NCI-H524 (cell line): ENCODE measurements at regions not wholly inside any gene's neighbourhood (a gene's known extent, or its start where the extent isn't known, plus 50 kb on each side); places are given as distances from the start of the nearest gene placed in this dataset.
A peak's percentile ranks its signal among the peaks of the same experiment; 100 is the strongest.
"Not testable (repeated sequence)": the region's sequence is repeated elsewhere in the genome, so short reads cannot be mapped to it uniquely, and the experiment has no call there.

Experiments
- DNase-seq, 2 experiments: peaks; one replicate each; lab custom pipeline; 2025; lab: John Stamatoyannopoulos, UW

DNA sequence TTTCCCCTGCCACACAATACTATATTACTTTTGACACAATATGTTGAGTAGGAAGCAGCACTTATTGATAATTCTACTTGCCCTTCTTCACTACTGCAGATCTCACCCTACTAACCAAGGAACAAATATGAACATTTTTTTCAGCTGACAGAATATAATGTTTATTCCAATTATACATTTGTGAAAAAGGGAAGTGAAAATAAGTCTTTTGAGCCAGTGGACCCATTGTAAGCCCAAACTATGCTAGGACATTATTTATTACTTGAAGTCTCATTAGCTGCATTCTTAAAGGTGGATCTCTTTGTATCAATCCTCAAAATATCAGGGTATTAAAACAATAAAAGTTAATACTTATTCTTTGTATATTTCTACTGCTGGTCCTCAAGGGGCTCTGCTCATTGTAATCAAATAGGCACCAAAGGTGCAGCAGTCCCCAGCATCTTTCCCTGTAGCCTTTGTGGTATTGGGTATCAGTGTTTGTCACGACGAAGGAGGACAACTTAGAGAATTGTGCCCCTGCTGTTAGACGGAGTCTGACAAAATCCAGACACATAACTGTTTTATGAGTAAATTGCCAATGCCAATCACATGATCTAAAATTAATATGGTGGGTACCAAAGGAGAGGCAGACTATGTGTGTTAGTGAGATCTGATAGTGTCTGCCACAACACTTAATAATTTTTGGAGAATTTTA is 453.5 kb upstream of the CDH9 start:
- DNase-seq, result no peak

DNA sequence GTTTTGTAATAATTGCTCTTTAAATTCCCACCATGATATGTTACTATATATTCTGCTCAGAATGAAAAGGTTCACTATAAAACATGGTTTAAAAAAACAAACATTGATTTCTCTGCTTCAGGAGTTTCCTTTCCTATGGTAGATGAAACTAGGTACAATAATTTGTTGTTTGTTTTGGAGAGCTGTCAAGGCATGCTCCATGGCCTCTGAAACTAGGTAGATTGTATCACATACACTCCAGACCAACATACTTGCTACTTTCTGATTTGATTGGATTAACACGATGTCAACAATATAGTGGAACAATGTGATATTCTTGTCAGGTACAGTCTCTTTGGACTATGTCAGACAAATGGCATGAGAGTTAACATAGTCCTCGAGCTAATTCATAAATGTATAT is 452.7 kb upstream of the CDH9 start:
- DNase-seq, result no peak

DNA sequence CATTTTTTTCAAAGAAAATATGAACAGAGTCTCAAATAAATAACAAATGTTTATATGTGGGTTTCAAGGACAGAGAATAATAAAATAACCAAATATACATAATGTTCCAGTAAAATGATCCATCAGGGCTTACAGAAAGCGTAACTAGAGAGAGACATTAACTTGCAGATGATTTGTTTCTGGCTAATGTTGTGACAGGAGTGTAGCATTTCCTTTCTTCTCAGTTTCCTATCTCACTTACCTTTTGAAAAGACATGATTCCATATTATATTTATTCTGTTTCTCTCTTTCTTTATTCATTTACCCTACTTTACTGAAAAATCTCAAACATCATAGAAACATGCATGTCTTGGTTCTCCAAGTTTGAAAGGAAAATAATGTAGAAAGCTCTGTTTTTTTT is 451.3 kb upstream of the CDH9 start:
- no peak for DNase-seq

DNA sequence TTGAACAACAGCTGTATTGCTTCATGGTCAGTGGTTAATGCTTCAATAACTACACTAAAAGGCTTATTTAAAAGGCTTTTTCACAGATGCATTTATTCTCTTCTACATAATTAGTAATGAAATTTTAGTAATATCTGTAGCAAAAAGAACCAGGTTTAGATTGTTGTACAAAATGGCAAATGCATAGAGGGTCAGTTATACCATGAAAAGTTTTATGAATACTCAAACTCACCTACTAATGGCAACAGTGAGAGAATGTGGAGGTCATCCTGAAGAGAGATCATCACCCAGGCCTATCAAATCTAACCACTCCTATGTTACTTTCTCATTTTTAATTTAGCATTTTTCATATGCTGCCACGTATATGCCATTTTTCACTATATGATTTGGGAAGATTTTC is 444.3 kb upstream of the CDH9 start:
- DNase-seq, result no peak

DNA sequence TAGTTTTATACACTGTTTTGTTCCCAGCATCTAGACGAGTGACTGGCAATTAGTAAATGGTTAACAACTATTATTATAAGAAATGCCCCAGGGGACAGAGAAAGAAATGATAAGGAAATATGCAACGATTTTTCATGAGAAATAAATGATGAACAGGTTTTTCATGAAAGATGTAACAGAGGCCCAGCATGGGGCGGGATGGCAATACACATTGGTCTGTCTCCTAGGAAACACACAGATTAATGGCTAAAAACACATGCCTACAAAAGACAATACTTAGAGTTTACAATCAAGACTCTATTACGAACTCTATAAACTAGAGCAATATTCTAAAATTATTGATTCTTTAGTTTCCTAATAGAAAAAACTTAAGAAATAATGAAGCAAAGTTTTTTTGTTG is 441.5 kb upstream of the CDH9 start:
- no peak for DNase-seq

DNA sequence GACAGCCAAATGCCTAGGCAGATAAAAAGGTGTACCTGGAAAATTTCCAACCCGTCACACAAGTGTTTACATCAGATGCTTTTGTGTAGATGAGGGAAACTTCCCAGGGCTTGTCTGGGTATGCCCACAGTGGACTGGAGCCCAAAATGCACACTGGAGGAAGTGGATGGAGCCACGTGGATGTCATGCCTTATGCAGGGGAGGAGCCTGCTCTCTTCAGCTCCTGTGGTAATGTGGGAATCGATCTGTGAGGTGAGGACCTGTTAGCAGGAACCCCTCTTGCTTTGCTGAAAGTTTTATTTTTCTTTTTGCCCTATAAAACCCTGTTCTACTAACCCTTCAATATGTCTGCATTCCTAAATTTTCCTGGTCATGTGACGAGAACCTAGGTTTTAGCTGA is 439.2 kb upstream of the CDH9 start:
- DNase-seq, result no peak

DNA sequence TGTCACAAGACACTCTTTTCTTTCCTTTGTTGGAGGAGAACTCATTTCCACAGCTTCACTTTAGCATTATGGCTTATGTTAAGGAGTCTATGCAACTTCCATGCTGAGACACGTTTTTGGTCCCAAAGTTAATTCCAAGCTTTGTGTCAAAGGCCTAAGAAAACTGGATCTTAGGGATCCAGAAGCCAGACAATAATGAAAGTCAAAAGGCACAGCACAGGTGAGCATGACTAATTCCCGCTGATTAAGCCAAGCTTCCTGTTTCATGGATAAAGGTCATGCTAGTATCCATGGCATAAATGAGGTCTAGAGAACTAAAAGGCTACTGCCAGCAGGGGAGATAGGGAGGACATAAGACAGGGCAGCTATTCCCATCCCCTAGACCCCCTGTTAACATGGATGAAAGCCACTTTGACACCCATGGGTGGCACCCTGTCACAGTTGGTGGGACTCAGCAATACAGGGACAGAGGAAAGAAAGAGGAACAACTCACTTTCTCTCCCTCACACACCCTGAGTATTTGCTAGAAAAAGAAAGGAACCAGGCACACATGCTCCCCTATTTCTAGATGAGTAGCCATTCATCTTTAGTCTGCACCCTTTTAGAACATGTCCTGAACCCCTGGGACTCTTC is 438.1 kb upstream of the CDH9 start:
- no peak for DNase-seq

DNA sequence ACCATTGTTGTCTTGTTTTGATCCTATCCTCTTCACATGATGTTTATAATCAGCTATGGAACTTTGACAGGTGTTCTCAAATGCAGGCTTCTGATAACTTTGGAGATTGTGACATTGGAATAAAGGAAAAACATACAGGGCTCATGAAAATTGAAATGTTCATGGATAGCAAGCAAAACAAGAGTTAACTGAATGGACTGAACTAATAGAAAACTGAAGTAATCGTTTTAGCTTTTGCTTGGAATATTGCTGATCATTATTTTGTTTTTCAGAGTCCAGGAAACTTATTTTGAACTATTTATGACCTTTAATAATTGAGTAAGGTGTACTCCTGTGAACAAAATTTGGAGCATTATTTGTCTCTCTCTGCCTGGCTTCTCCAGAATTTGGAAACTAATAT is 436.7 kb upstream of the CDH9 start:
- DNase-seq, result no peak

DNA sequence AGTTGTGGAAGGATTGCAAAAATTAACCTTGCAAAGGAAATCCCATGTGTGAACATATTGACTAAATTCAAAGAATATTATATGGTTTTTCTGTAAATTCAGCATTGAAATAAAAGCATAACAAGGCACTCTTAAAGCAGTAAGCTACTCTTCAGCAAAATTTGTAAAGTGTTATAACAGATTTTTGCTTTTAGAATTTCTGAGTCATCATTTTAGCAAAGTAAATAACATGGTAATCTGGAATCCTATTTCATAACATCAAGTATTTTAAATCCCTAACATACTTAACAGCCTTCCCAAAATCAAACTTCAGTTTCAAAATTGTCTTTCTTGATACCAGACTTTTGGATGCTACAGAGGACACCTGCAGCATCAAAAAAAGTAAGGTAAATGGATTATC is 436.0 kb upstream of the CDH9 start:
- no peak for DNase-seq

DNA sequence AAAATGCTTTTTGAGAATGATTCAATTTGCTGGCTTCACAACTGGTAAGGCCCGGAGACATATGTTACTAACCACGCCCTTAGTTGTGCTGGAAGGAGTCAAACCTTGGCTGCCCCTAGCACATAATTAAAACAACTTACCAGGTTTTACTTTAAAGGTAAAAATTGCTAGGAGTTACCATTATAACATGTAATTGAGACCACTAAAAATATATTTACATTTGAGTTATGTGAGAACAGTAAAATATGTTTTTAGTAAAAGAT is 435.6 kb upstream of the CDH9 start:
- DNase-seq, result no peak

DNA sequence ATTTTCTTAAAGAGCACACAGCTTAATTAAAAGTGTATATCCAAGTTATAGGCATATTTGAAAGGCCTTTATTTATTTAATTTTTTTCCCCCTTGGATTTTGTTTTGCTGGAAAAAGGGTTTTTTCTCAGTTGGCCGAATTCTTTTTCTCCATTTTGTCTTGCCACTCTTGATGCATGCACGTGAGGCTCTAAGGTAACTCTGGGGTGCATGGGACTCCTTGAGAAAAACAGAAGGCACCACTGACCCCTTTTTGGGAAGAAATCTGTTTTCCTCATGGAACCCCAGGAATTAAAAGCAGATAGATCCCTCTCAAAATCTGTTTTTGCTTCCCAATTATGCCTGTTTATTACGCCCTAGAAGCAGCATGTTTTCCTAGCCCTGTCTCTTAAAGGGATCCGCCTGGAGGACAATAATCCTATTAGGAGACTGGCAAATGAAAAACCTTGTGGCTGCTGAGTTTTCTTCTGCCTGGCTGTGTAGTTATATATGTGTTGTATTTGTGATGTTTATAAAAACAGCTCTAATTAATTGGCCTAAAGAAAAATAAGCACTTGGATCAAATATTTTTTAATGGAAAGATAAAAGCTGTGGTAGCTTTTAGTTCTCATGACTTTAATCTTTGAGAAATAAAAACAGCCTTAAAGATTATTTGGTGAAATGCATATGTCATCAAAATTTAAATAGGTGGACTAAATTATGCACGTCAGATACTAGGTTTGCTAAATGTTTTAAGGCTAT is 435.1 kb upstream of the CDH9 start:
- DNase-seq, result no peak

DNA sequence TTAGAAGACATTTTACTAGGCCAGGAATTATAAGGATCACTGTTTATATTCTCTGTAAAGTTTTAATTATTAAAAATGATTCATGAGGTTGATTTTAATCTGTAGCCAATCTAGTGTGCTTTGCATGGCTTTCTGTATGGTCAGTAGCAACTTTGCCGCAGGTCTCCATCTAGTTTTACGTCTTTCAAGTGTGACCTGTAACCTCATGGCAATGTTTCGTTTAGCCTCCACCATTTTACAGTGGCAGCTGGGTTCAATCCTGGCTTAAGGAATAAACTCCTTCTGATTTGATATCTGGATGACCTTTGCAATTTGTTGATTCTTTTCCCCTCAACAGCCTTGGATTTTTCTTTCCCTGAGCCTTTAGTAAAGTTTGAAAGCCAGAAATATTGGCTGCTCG is 434.5 kb upstream of the CDH9 start:
- DNase-seq, result no peak

DNA sequence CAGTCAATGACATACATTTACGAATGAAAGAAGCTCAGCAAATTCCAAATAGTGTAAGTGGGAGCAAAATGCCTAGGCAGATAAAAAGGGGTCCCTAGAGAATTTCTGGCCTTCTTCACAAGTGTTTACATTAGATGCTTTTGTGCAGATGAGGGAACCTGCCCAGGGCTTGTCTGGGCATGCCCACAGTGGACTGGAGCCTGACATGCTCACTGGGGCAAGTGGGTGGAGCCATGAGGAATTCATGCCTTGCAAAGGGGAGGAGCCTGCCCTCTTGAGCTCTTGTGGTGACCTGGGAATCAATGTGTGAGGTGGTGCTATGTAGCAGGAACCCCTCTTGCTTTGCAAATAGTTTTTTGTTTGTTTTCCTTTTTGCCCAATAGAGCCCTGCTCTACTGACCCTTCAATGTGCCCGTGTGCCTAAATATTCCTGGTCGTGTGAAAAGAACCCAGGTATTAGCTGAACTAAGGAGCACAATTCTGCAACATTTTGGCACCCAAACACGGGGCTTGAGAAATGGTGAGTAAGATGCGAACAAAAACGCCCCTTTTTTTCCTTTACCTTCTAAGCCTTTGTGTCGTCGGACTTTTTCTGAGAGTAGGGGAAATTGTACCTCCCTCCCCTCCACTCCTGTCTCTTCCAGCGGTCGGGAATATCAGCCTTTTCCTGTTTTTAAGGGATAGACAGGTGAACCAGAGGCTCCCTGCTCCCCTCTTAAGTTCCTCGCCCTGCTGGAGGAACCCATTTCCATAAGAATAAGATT is 433.8 kb upstream of the CDH9 start:
- DNase-seq, result peak in 1 of 2 experiments; percentile 21

DNA sequence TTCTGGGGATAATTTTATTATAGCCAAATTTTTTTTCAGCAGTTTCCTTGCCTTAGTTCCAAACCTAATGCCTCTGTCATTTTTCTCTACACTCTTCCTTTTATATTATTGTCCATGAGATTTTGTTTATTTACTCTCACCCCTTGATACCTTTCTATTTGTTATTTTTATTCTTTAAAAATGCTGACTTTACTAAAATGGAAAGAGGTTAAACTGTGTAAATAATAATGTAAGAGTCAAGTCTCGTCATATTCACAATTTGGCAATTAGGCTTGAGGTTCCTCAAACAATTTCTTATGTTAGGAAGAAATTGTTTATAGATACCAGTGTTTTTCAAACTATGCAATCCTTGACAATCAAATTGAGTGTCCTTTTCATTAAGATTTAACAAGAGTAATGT is 428.6 kb upstream of the CDH9 start:
- DNase-seq, result no peak

DNA sequence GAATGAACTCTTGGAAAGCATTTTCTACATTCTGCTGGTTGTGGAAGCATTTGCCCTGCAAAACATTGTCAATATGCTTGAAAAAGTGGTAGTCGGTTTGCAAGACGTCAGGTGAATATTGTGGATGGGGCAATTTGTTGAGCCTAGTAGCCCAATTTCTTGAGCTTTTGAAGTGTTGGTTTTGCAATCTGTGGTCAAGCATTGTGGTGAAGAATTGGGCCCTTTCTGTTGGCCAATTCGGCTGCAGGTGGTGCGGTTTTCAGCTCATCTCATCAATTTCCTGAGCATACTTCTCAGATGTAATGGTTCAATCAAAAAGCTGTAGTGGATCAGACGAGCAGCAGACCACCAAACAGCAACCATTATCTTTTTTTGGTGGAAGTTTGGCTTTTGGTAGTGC is 426.8 kb upstream of the CDH9 start:
- DNase-seq, result no peak

DNA sequence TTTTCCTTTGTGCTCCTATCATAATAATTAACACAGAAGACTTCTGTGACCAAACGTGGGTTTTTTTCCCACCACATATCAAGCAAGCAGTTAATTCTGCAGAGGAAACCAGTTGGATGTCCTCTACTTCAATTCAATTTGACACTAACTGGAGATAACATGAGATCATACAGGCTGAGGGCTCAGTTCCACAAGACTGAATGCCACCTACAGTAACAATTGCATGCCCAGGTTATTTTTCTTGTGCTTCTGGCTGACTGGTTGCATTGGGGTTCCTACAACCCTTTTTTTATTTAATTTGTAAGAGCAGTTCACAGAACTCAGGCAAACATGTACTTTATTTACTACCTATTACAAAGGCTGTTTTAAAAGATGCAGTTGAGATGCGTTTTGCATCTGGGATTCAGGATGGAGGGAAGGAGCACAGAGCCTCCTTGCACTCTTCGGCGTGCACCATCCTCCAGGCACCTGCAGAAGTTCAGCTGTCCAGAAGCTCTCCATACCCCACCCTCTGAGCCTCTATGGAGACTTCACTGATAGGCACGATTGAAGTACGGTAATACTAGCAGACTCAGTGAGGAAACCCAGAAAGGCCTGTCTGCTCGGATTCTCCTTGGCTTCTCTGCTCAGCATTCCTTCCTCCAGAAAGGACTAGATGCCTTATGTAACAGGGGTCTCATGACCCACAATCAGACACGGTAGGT is 425.2 kb upstream of the CDH9 start:
- DNase-seq, result no peak

DNA sequence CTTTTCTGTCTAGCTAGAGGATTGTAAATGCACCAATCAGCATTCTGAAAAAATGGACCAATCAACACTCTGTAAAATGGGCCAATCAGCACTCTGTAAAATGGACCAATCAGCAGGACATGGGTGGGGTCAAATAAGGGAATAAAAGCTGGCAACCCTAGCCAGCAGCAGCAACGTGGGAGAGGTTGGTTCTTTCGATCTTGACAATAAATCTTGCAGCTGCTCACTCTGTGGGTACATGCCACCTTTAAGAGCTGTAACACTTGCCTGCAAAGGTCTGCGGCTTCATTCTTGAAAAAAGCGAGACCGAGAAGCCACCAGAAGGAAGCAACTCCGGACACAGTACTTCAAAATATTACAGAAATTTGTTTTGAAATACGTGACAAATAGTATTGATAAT is 424.6 kb upstream of the CDH9 start:
- DNase-seq, result no peak

DNA sequence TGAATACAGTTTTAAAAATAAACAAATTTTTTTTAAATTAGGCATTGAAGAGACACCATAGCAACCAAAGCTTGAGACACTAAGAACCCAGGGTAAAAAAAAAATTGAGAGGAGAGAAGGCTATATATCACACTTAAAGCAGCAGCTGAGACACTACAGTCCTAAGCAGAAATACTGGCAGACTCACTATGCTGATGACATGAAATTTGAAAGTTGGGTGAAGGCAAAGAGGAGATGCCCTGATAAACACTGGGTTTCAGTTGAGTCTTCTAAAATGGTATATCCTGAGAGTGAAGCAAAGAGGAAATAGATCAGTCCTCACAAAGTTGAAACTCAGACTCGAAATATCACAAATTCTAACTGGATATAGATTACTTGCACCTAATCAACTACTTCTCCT is 419.9 kb upstream of the CDH9 start:
- DNase-seq, result no peak

DNA sequence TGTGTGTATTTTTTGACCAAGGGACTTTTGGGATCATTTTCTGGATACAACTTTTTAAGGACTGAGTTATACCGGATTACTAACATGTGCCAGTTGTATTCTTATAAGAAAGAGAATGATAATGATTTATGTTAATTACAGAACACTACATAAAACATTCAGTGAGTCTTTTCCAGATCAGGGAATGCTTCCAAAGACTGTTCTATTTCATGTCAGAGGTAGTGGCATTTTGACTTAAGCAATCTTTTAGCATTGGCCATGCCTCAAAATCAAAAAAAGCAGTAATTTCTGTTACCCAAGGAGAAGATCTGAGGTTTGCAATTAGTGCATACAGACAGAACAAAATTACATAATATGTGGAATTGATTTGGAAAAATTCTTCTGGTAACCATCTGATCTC is 413.0 kb upstream of the CDH9 start:
- no peak for DNase-seq

DNA sequence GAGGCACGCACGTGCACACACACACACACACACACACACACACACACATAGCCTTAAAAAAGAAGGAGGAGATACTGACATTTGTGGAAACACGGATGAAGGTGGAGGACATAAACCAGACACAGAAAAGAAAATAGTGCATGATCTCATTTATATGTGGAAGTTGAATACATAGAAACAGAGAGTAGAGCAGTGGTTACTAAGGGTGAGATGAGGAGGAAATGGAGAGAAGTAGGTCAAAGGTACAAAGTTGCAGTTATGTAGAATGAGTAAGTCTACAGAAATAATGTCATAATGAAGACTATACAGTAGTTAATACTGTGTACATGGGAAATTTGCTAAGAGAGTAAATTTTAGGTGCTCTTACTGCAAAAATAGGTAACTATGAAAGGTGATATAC is 412.2 kb upstream of the CDH9 start:
- DNase-seq, result no peak

DNA sequence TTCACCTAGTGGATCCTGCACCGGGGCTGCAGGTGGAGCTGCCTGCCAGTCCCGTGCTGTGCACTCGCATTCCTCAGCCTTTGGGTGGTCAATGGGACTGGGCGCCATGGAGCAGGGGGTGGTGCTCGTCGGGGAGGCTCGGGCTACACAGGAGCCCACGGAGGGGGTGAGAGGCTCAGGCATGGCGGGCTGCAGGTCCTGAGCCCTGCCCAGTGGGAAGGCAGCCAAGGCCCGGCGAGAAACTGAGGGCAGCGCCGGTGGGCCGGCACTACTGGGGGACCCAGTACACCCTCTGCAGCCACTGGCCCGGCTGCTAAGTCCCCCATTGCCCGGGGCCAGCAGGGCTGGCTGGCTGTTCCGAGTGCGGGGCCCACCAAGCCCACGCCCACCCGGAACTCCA is 401.0 kb upstream of the CDH9 start:
- not testable (repeated sequence) for DNase-seq

DNA sequence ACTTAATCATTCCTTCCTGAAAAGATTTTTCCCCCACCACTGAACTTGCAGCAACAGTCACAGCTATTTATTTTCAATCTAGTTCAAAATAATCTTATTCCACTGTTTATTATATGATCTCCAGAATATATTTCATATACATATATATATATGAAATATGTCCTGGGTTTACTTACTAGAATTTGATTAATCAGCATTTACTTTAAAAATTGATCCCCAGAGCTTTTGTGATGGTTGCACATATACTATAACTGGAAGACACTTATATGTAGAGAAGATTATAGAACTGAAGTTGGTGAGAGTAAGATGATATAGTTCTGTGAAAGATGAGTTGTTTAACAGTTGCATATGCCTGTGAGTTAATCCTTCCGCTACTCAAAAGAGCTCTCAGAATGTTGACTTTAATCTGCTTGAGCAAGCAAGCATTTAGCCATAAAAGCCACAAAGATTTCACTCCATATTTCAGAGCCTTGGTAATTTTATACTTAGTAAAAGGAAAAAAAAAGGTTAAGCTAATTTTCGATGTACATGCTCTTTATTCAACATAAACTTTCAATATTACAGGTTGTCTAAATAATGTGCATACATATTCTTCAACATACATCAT is 399.3 kb upstream of the CDH9 start:
- peak; percentile 68 to 92 for DNase-seq
